ENCODE measurements at regions not wholly inside any gene's neighbourhood (a gene's known extent, or its start where the extent isn't known, plus 50 kb on each side); places are given as distances from the start of the nearest gene placed in this dataset.
"Not testable (repeated sequence)": the region's sequence is repeated elsewhere in the genome, so short reads cannot be mapped to it uniquely, and the experiment has no call there.

- FAIRE-seq = no peak
Measured at GRCh38 chr3:191518861-191519260, 57.9 kb downstream of the PYDC2 start.

GRCh38 chr3:191521055-191521454 is 60.1 kb downstream of the PYDC2 start:
- no peak for FAIRE-seq

GRCh38 chr3:191523148-191523547 is 62.2 kb downstream of the PYDC2 start:
- FAIRE-seq = no peak

- no peak for FAIRE-seq
Measured at GRCh38 chr3:191528589-191528988, 67.6 kb downstream of the PYDC2 start.

GRCh38 chr3:191529992-191530391 is 69.0 kb downstream of the PYDC2 start:
- no peak for FAIRE-seq

- FAIRE-seq = no peak
Measured at GRCh38 chr3:191531434-191531972, 70.5 kb downstream of the PYDC2 start.

- FAIRE-seq = no peak
Measured at GRCh38 chr3:191543018-191543417, 82.1 kb downstream of the PYDC2 start.

- FAIRE-seq = no peak
Measured at GRCh38 chr3:191543897-191544296, 82.9 kb downstream of the PYDC2 start.

GRCh38 chr3:191549357-191549756 is 88.4 kb downstream of the PYDC2 start:
- no peak for FAIRE-seq

GRCh38 chr3:191555037-191555436 is 94.1 kb downstream of the PYDC2 start:
- FAIRE-seq = no peak

GRCh38 chr3:191557322-191557721 is 96.4 kb downstream of the PYDC2 start:
- no peak for FAIRE-seq

GRCh38 chr3:191563722-191564121 is 102.8 kb downstream of the PYDC2 start:
- no peak for FAIRE-seq

GRCh38 chr3:191566469-191566868 is 105.5 kb downstream of the PYDC2 start:
- no peak for FAIRE-seq

- no peak for FAIRE-seq
Measured at GRCh38 chr3:191568206-191568605, 107.2 kb downstream of the PYDC2 start.

- FAIRE-seq = no peak
Measured at GRCh38 chr3:191592105-191592504, 131.1 kb downstream of the PYDC2 start.

- no peak for FAIRE-seq
Measured at GRCh38 chr3:191593486-191593885, 132.5 kb downstream of the PYDC2 start.

GRCh38 chr3:191615511-191615910 is 154.5 kb downstream of the PYDC2 start:
- FAIRE-seq = not testable (repeated sequence)

GRCh38 chr3:191624299-191624698 is 163.3 kb downstream of the PYDC2 start:
- FAIRE-seq = no peak

- FAIRE-seq = no peak
Measured at GRCh38 chr3:191627064-191627463, 166.1 kb downstream of the PYDC2 start.

GRCh38 chr3:191628571-191628970 is 167.6 kb downstream of the PYDC2 start:
- FAIRE-seq = no peak

- FAIRE-seq = no peak
Measured at GRCh38 chr3:191631496-191631895, 170.5 kb downstream of the PYDC2 start.

- no peak for FAIRE-seq
Measured at GRCh38 chr3:191634902-191635301, 173.9 kb downstream of the PYDC2 start.

GRCh38 chr3:191637611-191638010 is 176.6 kb downstream of the PYDC2 start:
- FAIRE-seq = no peak

- no peak for FAIRE-seq
Measured at GRCh38 chr3:191641789-191642188, 180.8 kb downstream of the PYDC2 start.

- FAIRE-seq = no peak
Measured at GRCh38 chr3:191644291-191644690, 183.3 kb downstream of the PYDC2 start.

- FAIRE-seq = no peak
Measured at GRCh38 chr3:191646242-191646641, 185.3 kb downstream of the PYDC2 start.
